LNCAP (cell line): ENCODE measurements at regions not wholly inside any gene's neighbourhood (a gene's known extent, or its start where the extent isn't known, plus 50 kb on each side); places are given as distances from the start of the nearest gene placed in this dataset.

Experiments used
- CTCF ChIP-seq: fragments of 450-650 bp; IDR thresholded peaks from 2 replicates; pipeline ENCODE4 v1.5.1; 2017; ENCODE audit warnings: mild to moderate bottlenecking

DNA sequence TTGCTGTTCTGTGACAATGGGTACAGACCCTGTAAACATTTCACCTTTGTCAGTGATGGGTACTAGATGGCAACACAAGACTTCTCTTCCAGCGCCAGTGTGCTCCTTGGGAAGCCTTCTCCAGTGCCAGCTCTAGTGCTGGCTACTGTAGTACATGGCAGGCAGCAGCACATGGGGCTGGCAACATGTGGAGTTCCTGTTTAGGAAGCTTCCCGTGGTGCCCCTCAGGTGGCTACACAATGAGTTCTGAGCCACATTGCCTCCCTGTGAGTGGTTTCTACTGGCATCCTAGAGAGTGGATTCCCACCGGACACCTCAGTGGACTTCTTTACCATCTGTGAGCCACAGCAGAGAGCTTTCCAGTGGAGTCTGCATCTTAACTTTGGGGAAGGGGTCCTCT lies 302.1 kb downstream of the CYRIA start:
- TF ChIP-seq CTCF: no peak

DNA sequence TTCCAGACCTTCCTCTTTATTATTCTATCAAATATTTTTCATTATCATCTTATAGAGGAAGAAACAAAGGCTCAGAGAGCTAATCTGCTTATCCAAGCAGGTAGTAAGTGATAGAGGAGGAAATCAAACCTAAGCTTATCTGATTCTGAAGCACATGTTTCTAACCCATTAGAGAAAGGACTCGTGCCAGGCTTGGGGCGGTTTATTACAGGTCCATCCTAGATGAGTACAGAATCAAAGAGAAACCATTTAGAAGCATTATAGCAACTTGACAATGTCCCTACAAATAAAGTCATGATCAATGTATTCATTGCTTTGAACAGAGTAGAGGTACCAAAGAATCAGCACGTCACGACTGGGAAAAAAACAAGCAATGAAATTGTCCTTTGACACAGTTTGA lies 303.0 kb downstream of the CYRIA start:
- no peak for TF ChIP-seq CTCF

- TF ChIP-seq CTCF: no peak
Measured at GRCh38 chr2:16361261-16361995, 304.2 kb downstream of the CYRIA start.

- no peak for TF ChIP-seq CTCF
Measured at GRCh38 chr2:16359961-16360360, 305.7 kb downstream of the CYRIA start.

DNA sequence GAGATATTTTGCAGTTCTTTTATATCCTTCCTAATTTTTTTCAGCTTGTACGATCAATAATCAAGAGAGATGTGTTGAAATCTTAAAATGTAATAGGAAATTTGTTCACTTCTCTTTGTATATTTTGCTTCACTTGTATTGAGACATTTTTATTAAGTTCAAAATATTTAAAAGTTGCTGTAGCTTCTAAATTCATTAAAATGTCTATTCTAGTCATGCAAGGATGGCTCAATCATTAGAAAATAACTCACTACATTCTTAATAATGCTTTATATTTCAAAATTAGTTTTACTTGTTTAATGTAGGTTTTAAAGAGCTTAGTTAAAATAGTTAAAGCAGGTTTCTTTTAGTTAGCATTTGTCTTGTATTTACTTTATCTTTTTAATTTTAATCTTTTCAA lies 308.4 kb downstream of the CYRIA start:
- no peak for TF ChIP-seq CTCF

GRCh38 chr2:16351541-16351940 lies 314.1 kb downstream of the CYRIA start:
- TF ChIP-seq CTCF: no peak

- no peak for TF ChIP-seq CTCF
Measured at GRCh38 chr2:16351137-16351536, 314.5 kb downstream of the CYRIA start.

DNA sequence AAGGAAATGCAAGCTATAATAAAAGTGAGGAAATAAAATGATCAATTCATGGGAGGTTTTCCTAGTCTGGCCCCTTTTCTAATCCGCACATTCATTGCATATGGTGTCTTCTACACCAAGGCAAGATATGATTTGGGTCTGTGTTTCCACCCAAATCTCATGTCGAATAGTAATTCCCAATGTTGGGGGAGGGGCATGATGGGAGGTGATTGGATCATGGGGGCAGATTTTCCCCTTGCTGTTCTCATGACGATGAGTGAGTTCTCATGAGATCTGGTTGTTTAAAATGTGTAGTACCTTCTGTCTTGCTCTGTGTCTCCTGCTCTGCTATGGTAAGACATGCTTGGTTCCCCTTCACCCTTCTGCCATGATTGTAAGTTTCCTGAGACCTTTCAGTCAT lies 315.4 kb downstream of the CYRIA start:
- TF ChIP-seq CTCF: no peak
